Muscle layer of duodenum (tissue), 2 donors: ENCODE measurements at regions not wholly inside any gene's neighbourhood (a gene's known extent, or its start where the extent isn't known, plus 50 kb on each side); places are given as distances from the start of the nearest gene placed in this dataset.
"Not testable (repeated sequence)": the region's sequence is repeated elsewhere in the genome, so short reads cannot be mapped to it uniquely, and the experiment has no call there.

Source experiments
- H3K27ac ChIP-seq: one replicate; pipeline ENCODE4 v1.7.0; 2013; ENCODE audit warnings: mild to moderate bottlenecking, low read length
- H3K27me3 ChIP-seq: one replicate; pipeline ENCODE4 v1.7.0; 2013; ENCODE audit warnings: low read depth, mild to moderate bottlenecking, control low read depth, low read length
- H3K36me3 ChIP-seq, 2 donors: one replicate each; pipeline ENCODE4 v1.7.0; 2013; ENCODE audit warnings: low read length in 2 of 2, control low read depth in 1 of 2, mild to moderate bottlenecking in 1 of 2; ENCODE audit not compliant: insufficient read depth in 2 of 2, control insufficient read depth in 1 of 2
- H3K4me1 ChIP-seq, 2 donors: one replicate each; pipeline ENCODE4 v1.7.0; 2013; ENCODE audit warnings: low read length in 2 of 2, mild to moderate bottlenecking in 2 of 2, control low read depth in 1 of 2, moderate library complexity in 1 of 2; ENCODE audit not compliant: insufficient read depth in 2 of 2, control insufficient read depth in 1 of 2
- H3K4me3 ChIP-seq, 2 donors: one replicate each; pipeline ENCODE4 v1.7.0; 2013; ENCODE audit warnings: low read length in 2 of 2, low read depth in 1 of 2, mild to moderate bottlenecking in 1 of 2
- H3K9me3 ChIP-seq, 2 donors: one replicate each; pipeline ENCODE4 v1.7.0; 2013; ENCODE audit warnings: low read length in 2 of 2, control low read depth in 1 of 2, mild to moderate bottlenecking in 1 of 2; ENCODE audit not compliant: control insufficient read depth in 1 of 2
- donor health status: healthy.

GRCh38 chrX:2640436-2641150, 50.5 kb upstream of the CD99 start:
- no peak overlapping the region for H3K4me3 ChIP-seq
- no peak overlapping the region for H3K27ac ChIP-seq
- H3K27me3 ChIP-seq: no peaks in the 10 kb centered on the region
- H3K36me3 ChIP-seq: no peaks in the 10 kb centered on the region
- no peaks in the 10 kb centered on the region for H3K9me3 ChIP-seq
- H3K4me1 ChIP-seq: no peaks in the 10 kb centered on the region

- Histone ChIP-seq H3K27me3 (no peaks in the 10 kb centered on the region), H3K4me3 (no peak overlapping the region), H3K27ac (no peak overlapping the region), H3K4me1 (no peaks in the 10 kb centered on the region), H3K36me3 (no peaks in the 10 kb centered on the region), H3K9me3 (no peaks in the 10 kb centered on the region)
Observed at GRCh38 chrX:2638279-2638678, 52.8 kb upstream of the CD99 start.

GRCh38 chrX:2635342-2635741, 55.8 kb upstream of the CD99 start:
- Histone ChIP-seq H3K4me1 (no peaks in the 10 kb centered on the region), H3K4me3 (no peak overlapping the region), H3K27me3 (no peaks in the 10 kb centered on the region), H3K27ac (no peak overlapping the region), H3K9me3 (no peaks in the 10 kb centered on the region), H3K36me3 (no peaks in the 10 kb centered on the region)

GRCh38 chrX:2632533-2633504, 58.3 kb upstream of the CD99 start:
- H3K27me3 ChIP-seq: no peaks in the 10 kb centered on the region
- peaks cover 6 to 13% of the 10 kb centered on the region in 2 donors for H3K36me3 ChIP-seq
- no peak overlapping the region for H3K4me3 ChIP-seq
- H3K4me1 ChIP-seq: no peaks in the 10 kb centered on the region
- H3K9me3 ChIP-seq: peaks cover 0 to 13% of the 10 kb centered on the region in 2 donors
- H3K27ac ChIP-seq: no peak overlapping the region

DNA sequence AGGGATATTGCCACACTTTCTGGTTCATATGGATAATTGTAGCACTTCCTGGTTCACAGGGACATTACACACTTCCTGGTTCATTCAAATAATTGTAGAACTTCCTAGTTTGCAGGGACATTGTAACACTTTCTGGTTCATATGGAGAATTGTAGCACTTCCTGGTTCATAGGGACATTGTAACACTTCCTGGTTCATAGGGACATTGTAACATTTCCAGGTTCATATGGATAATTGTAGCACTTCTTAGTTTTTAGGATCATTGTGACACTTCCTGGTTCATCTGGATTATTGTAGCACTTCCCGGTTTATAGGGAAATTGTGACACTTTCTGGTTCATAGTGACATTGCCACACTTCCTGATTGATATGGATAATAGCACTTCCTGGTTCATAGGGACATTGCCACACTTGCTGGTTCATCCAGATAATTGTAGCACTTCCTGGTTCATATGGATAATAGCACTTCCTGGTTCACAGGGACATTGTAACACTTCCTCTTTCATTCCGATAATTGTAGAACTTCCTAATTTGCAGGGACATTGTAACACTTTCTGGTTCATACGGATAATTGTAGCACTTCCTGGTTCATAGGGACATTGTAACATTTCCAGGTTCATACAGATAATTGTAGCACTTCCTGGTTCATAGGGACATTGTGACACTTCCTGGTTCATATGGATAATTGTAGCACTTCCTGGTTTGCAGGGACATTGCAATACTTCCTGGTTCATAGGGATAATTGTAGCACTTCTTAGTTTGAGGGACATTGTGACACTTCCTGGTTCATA, 59.2 kb upstream of the CD99 start:
- Histone ChIP-seq H3K4me3 (no peak overlapping the region), H3K27ac (peak overlapping the region; percentile 16), H3K36me3 (peaks cover 6 to 13% of the 10 kb centered on the region in 2 donors), H3K27me3 (no peaks in the 10 kb centered on the region), H3K9me3 (peaks cover 0 to 13% of the 10 kb centered on the region in 2 donors), H3K4me1 (no peaks in the 10 kb centered on the region)

DNA sequence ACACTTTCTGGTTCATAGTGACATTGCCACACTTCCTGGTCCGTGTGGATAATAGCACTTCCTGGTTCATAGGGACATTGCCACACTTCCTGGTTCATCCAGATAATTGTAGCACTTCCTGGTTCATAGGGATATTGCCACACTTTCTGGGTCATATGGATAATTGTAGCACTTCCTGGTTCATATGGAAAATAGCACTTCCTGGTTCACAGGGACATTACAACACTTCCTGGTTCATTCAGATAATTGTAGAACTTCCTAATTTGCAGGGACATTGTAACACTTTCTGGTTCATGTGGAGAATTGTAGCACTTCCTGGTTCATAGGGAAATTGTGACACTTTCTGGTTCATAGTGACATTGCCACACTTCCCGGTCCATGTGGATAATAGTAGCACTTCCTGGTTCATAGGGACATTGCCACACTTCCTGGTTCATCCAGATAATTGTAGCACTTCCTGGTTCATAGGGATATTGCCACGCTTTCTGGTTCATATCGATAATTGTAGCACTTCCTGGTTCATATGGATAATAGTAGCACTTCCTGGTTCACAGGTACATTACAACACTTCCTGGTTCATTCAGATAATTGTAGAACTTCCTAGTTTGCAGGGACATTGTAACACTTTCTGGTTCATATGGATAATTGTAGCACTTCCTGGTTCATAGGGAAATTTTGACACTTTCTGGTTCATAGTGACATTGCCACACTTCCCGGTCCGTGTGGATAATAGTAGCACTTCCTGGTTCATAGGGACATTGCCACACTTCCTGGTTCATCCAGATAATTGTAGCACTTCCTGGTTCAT, 60.0 kb upstream of the CD99 start:
- not testable (repeated sequence) for H3K4me3 ChIP-seq, H3K27me3 ChIP-seq, H3K4me1 ChIP-seq
- H3K36me3 ChIP-seq: peaks cover 12 to 18% of the 10 kb centered on the region in 2 donors
- peak overlapping the region; percentile 60 for H3K27ac ChIP-seq
- peaks cover 0 to 13% of the 10 kb centered on the region in 2 donors for H3K9me3 ChIP-seq

DNA sequence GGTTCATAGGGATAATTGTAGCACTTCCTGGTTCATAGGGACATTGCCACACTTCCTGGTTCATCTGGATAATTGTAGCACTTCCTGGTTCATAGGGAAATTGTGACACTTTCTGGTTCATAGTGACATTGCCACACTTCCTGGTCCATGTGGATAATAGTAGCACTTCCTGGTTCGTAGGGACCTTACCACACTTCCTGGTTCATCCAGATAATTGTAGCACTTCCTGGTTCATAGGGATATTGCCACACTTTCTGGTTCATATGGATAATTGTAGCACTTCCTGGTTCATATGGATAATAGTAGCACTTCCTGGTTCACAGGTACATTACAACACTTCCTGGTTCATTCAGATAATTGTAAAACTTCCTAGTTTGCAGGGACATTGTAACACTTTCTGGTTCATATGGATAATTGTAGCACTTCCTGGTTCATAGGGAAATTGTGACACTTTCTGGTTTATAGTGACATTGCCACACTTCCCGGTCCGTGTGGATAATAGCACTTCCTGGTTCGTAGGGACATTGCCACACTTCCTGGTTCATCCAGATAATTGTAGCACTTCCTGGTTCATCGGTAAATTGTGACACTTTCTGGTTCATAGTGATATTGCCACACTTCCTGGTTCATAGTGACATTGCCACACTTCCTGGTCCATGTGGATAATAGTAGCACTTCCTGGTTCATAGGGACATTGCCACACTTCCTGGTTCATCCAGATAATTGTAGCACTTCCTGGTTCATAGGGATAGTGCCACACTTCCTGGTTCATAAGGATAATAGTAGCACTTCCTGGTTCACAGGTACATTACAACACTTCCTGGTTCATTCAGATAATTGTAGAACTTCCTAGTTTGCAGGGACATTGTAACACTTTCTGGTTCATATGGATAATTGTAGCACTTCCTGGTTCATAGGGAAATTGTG, 60.8 kb upstream of the CD99 start:
- Histone ChIP-seq H3K9me3 (peaks cover 0 to 13% of the 10 kb centered on the region in 2 donors), H3K36me3 (peaks cover 12 to 18% of the 10 kb centered on the region in 2 donors), H3K27ac (peak overlapping the region; percentile 60)
- H3K4me3 ChIP-seq, H3K4me1 ChIP-seq, H3K27me3 ChIP-seq: not testable (repeated sequence)

DNA sequence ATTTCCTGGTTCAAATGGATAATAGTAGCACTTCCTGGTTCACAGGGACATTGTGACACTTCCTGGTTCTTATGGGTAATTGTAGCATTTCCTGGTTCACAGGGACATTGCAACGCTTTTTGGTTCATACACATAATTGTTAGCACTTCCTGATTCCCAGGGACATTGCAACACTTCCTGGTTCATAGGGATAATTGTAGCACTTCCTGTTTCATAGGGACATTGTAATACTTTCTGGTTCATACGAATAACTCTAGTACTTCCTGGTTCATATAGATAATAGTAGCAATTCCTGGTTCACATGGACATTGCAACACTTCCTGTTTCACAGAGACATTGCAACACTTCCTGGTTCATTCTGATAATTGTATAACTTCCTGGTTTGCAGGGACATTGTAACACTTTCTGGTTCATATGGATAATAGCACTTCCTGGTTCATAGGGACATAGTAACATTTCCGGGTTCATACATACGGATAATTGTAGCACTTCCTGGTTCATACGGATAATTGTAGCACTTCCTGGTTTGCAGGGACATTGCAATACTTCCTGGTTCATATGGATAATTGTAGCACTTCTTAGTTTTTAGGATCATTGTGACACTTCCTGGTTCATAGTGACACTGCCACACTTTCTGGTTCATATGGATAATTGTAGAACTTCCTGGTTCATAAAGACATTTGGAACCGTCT, 61.6 kb upstream of the CD99 start:
- Histone ChIP-seq H3K27ac (peak overlapping the region; percentile 60), H3K4me1 (no peaks in the 10 kb centered on the region), H3K27me3 (no peaks in the 10 kb centered on the region), H3K4me3 (peak overlapping the region in 1 of 2 donors; percentile 7), H3K36me3 (peaks cover 12 to 18% of the 10 kb centered on the region in 2 donors), H3K9me3 (peaks cover 0 to 13% of the 10 kb centered on the region in 2 donors)

DNA sequence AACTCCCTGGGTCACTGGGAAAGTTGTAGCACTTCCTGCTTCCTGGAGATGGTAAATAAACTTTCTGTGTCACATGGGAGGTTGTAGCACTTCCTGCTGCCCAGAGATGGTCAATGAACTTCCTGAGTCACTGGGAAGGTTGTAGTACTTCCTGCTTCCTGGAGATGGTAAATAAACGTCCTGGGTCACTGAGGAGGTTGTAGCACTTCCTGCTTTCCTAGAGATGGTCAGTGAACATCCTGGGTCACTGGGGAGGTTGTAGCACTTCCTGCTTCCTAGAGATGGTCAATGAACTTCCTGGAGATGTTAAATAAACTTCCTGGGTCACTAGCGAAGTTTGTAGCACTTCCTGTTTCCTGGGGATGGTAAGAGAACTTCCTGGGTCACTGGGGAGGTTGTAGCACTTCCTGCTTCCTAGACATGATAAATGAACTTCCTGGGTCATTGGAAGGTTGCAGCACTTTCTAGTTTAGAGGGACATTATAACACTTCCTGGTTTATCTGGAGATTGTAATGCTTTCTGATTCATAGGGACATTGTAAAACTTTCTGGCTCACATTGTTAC, 62.3 kb upstream of the CD99 start:
- Histone ChIP-seq H3K4me3 (peak overlapping the region in 1 of 2 donors; percentile 7), H3K4me1 (no peaks in the 10 kb centered on the region), H3K9me3 (peaks cover 0 to 13% of the 10 kb centered on the region in 2 donors), H3K27me3 (no peaks in the 10 kb centered on the region), H3K36me3 (peaks cover 12 to 23% of the 10 kb centered on the region in 2 donors), H3K27ac (peak overlapping the region; percentile 60)
